ENCODE measurements at regions not wholly inside any gene's neighbourhood (a gene's known extent, or its start where the extent isn't known, plus 50 kb on each side); places are given as distances from the start of the nearest gene placed in this dataset.
A peak's percentile ranks its signal among the peaks of the same experiment; 100 is the strongest.

- H3K27me3 ChIP-seq (ENCODE audit: control insufficient read depth in 2 of 2, insufficient read depth in 2 of 2, low read length in 2 of 2) = peaks cover 2% of the 10 kb centered on the region in 2 experiments
- TF ChIP-seq, protein P1, sequence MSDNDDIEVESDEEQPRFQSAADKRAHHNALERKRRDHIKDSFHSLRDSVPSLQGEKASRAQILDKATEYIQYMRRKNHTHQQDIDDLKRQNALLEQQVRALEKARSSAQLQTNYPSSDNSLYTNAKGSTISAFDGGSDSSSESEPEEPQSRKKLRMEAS (IDR thresholded peaks at IDR 0.05; ENCODE audit: insufficient read depth, insufficient read length) = no peak
- TF ChIP-seq CTCF (IDR thresholded peaks at IDR 0.05; ENCODE audit: extremely low read depth in 1 of 2, insufficient read depth in 1 of 2, low read depth in 1 of 2, low read length in 2 of 2) = peak; percentile 64 to 73
- H3K9me3 ChIP-seq (replicated peaks; ENCODE audit: control insufficient read depth, insufficient read depth, low read length) = no peaks in the 10 kb centered on the region
- H3K36me3 ChIP-seq (ENCODE audit: control insufficient read depth in 2 of 2, extremely low read depth in 1 of 2, insufficient read depth in 2 of 2, low read length in 2 of 2) = no peaks in the 10 kb centered on the region
- intact Hi-C loops (cut with micrococcal nuclease) = loop anchor here (1.0 to 2.0 kb wide), 2 partner anchors 124 to 173 kb away; no protein-coding TSS in a partner anchor
- H3K9me1 ChIP-seq (replicated peaks; ENCODE audit: control insufficient read depth, extremely low read depth, insufficient read depth, low read length) = no peaks in the 10 kb centered on the region
- no TSS peak for BruUV-seq (replicated peaks)
- H3K27ac ChIP-seq (ENCODE audit: insufficient read depth, low read depth, low read length) = no peak overlapping the region
- POLR2A ChIA-PET = no interaction called here
- DNase-seq (ENCODE audit: low read depth, low spot score) (peak; percentile 56), FAIRE-seq (peak; percentile 85)
- H3K79me2 ChIP-seq (ENCODE audit: control insufficient read depth, insufficient read depth, low read length) = no peaks in the 10 kb centered on the region
- H2AFZ ChIP-seq (ENCODE audit: low read depth, low read length) = no peak overlapping the region
- H3K4me1 ChIP-seq (ENCODE audit: control insufficient read depth, extremely low read depth, insufficient read depth, low read length) = no peaks in the 10 kb centered on the region
- dilution Hi-C loops (cut with MboI; ENCODE audit: extremely low pct_ligation_motif_present, low sequenced_read_pairs) = no loop called here
- H3K9ac ChIP-seq (replicated peaks; ENCODE audit: extremely low read depth, insufficient read depth, low read length) = no peak overlapping the region
- CTCF ChIA-PET = interaction anchor here (0.9 to 1.1 kb wide), 4 partner anchors 8 to 126 kb away, joined by 3 to 10 read pairs (median 4); partner anchors contain the start of gene AVPR1A
- no peak overlapping the region for H3K4me3 ChIP-seq (replicated peaks in 1 of 3; ENCODE audit: insufficient read depth in 1 of 3, low read depth in 1 of 3, low read length in 3 of 3)
- no peaks in the 10 kb centered on the region for H4K20me1 ChIP-seq (replicated peaks; ENCODE audit: control insufficient read depth, extremely low read depth, insufficient read depth, low read length)
- H3K4me2 ChIP-seq (ENCODE audit: insufficient read depth, low read length) = no peak overlapping the region
Measured at GRCh38 chr12:63276537-63277365, 125.8 kb upstream of the AVPR1A start.

GRCh38 chr12:63266988-63267387 is 116.0 kb upstream of the AVPR1A start:
- intact Hi-C loops (cut with micrococcal nuclease) = no loop called here
- H3K36me3 ChIP-seq (ENCODE audit: control insufficient read depth in 2 of 2, extremely low read depth in 1 of 2, insufficient read depth in 2 of 2, low read length in 2 of 2) = no peaks in the 10 kb centered on the region
- CTCF ChIA-PET = interaction anchor here (1.4 kb wide), 1 partner anchor 11 kb away, joined by 3 read pairs; no protein-coding TSS in a partner anchor

More at GRCh38 chr12:63266988-63267387, 116.0 kb upstream of the AVPR1A start:
- Histone ChIP-seq H3K4me3 (replicated peaks in 1 of 3; ENCODE audit: insufficient read depth in 1 of 3, low read depth in 1 of 3, low read length in 3 of 3) (no peak overlapping the region), H3K27ac (ENCODE audit: insufficient read depth, low read depth, low read length) (no peak overlapping the region), H3K27me3 (ENCODE audit: control insufficient read depth in 2 of 2, insufficient read depth in 2 of 2, low read length in 2 of 2) (no peaks in the 10 kb centered on the region), H3K4me2 (ENCODE audit: insufficient read depth, low read length) (no peak overlapping the region), H3K9ac (replicated peaks; ENCODE audit: extremely low read depth, insufficient read depth, low read length) (no peak overlapping the region), H2AFZ (ENCODE audit: low read depth, low read length) (no peak overlapping the region), H3K79me2 (ENCODE audit: control insufficient read depth, insufficient read depth, low read length) (no peaks in the 10 kb centered on the region), H3K9me1 (replicated peaks; ENCODE audit: control insufficient read depth, extremely low read depth, insufficient read depth, low read length) (no peaks in the 10 kb centered on the region), H3K9me3 (replicated peaks; ENCODE audit: control insufficient read depth, insufficient read depth, low read length) (no peaks in the 10 kb centered on the region), H3K4me1 (ENCODE audit: control insufficient read depth, extremely low read depth, insufficient read depth, low read length) (no peaks in the 10 kb centered on the region), H4K20me1 (replicated peaks; ENCODE audit: control insufficient read depth, extremely low read depth, insufficient read depth, low read length) (no peaks in the 10 kb centered on the region)
- POLR2A ChIA-PET = no interaction called here
- dilution Hi-C loops (cut with MboI; ENCODE audit: extremely low pct_ligation_motif_present, low sequenced_read_pairs) = no loop called here
- no peak for DNase-seq (ENCODE audit: low read depth, low spot score)
- TF ChIP-seq FOS (IDR thresholded peaks at IDR 0.05; ENCODE audit: borderline replicate concordance, insufficient read depth, low read length) (no peak), POLR2AphosphoS5 (IDR thresholded peaks at IDR 0.05; ENCODE audit: insufficient read depth, low read depth, low read length) (no peak), CTCF (IDR thresholded peaks at IDR 0.05; ENCODE audit: extremely low read depth in 1 of 2, insufficient read depth in 1 of 2, low read depth in 1 of 2, low read length in 2 of 2) (no peak), EZH2 (IDR thresholded peaks at IDR 0.05; ENCODE audit: borderline replicate concordance, low read depth, low read length, severe bottlenecking) (no peak), POLR2A (IDR thresholded peaks at IDR 0.05; ENCODE audit: low read depth, low read length) (no peak), GATA2 (IDR thresholded peaks at IDR 0.05; ENCODE audit: insufficient read depth, insufficient read length, low read depth, low read length) (no peak), JUN (IDR thresholded peaks at IDR 0.05; ENCODE audit: borderline replicate concordance, insufficient read depth, insufficient read length, low read depth) (no peak), MYC (IDR thresholded peaks at IDR 0.05; ENCODE audit: low read depth, low read length) (no peak)
- TF ChIP-seq, protein P1 (IDR thresholded peaks at IDR 0.05; ENCODE audit: insufficient read depth, insufficient read length) = no peak
- no TSS peak for BruUV-seq (replicated peaks)
- no peak for FAIRE-seq

Measured in endothelial cell of umbilical vein (primary cell).